Neural crest cell (in vitro differentiated cells): ENCODE measurements at regions not wholly inside any gene's neighbourhood (a gene's known extent, or its start where the extent isn't known, plus 50 kb on each side); places are given as distances from the start of the nearest gene placed in this dataset.

ENCODE experiments used
- DNase-seq: peaks from one replicate; pipeline ENCODE4 v3.0.0; 2021; ENCODE audit warnings: low read depth, mixed read lengths, low spot score
- H3K27ac Mint-ChIP-seq: one replicate; pipeline ENCODE4 v1.8.0; 2021; ENCODE audit warnings: mild to moderate bottlenecking, mixed read lengths; ENCODE audit not compliant: unreplicated experiment
- H3K27me3 Mint-ChIP-seq: 2 replicates; pipeline ENCODE4 v1.8.0; 2021; ENCODE audit warnings: low read depth, mild to moderate bottlenecking, mixed read lengths
- H3K36me3 Mint-ChIP-seq: 2 replicates; pipeline ENCODE4 v1.8.0; 2021; ENCODE audit warnings: low read depth, mild to moderate bottlenecking, mixed read lengths
- H3K4me1 Mint-ChIP-seq: 2 replicates; pipeline ENCODE4 v1.8.0; 2021; ENCODE audit warnings: mixed read lengths
- H3K4me3 Mint-ChIP-seq: one replicate; pipeline ENCODE4 v1.8.0; 2021; ENCODE audit warnings: mild to moderate bottlenecking, mixed read lengths
- H3K9me3 Mint-ChIP-seq: 2 replicates; pipeline ENCODE4 v1.8.0; 2021; ENCODE audit warnings: mixed read lengths
- TF ChIP-seq, protein P1 (sequence below): fragments of 200-600 bp; sonication (generic); conservative IDR thresholded peaks from 2 replicates; pipeline ENCODE4 v1.5.0; 2021; ENCODE audit warnings: antibody characterized with exemption, mild to moderate bottlenecking

DNA sequence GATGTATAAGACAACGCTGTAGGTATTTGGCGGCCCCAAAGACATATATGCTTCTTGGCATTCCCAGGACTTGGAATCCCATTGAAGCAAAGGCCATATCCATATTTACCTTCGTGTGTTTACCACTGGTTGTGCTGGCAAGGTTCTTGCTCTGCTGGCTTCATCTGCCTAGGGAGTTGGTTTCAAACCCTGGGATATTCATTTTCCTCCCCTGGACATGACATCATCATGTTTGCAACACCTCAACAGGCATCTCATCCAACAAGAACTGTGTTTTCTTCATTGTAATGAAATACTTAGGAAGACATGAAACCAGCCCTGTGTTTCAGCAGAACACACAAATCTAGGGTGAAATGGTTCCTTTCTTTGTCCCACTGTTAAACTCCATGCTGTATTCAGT is 77.9 kb upstream of the PHLPP1 start:
- no peak overlapping the region for H3K4me3 Mint-ChIP-seq
- H3K27me3 Mint-ChIP-seq, result no peaks in the 10 kb centered on the region
- peaks cover 6% of the 10 kb centered on the region for H3K9me3 Mint-ChIP-seq
- no peak for DNase-seq
- TF ChIP-seq, protein P1, sequence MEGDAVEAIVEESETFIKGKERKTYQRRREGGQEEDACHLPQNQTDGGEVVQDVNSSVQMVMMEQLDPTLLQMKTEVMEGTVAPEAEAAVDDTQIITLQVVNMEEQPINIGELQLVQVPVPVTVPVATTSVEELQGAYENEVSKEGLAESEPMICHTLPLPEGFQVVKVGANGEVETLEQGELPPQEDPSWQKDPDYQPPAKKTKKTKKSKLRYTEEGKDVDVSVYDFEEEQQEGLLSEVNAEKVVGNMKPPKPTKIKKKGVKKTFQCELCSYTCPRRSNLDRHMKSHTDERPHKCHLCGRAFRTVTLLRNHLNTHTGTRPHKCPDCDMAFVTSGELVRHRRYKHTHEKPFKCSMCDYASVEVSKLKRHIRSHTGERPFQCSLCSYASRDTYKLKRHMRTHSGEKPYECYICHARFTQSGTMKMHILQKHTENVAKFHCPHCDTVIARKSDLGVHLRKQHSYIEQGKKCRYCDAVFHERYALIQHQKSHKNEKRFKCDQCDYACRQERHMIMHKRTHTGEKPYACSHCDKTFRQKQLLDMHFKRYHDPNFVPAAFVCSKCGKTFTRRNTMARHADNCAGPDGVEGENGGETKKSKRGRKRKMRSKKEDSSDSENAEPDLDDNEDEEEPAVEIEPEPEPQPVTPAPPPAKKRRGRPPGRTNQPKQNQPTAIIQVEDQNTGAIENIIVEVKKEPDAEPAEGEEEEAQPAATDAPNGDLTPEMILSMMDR, result no peak
- peaks cover 11% of the 10 kb centered on the region for H3K4me1 Mint-ChIP-seq
- no peaks in the 10 kb centered on the region for H3K36me3 Mint-ChIP-seq
- no peak overlapping the region for H3K27ac Mint-ChIP-seq

DNA sequence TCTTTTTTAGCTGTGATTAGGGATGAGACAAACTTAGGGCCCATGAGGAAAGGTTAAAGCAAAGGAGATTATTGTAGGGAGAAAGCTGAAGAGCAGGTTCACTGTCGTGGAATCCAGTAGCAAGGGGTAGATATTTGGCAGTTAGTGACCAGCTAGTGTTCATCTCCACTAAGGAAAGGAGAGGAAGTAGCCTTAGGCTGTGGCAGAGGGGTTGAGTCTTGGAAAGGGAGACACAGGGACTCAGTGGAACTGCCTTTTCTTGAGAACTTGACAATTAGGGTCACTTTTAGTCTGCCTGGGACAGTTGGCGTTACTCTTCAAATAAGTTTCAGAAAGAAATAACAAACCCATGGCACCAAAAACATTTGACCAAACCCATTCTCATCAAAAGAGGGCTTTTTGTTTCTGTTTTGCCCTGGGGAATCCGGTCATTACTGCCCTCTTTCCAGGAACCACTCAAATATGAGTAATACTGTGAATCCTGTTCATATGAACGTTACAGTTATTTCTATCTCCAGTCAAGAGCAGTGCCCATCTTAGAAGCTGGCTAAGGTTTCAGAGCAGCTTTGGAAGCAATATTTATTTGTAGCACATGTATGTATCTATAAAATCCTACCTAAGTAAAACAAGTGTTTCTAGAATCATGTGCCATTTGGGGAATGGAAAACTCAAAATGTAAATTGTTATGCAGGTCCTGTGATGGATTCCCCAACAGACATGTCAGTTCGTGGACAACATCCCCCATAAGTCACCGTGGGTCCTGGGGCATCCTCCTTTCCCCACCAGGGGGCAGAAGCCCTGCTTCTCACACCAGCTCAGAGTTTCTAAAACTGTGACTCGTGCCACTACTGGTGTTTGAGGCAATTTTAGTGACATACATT is 77.3 kb upstream of the PHLPP1 start:
- peaks cover 6% of the 10 kb centered on the region for H3K9me3 Mint-ChIP-seq
- DNase-seq, result peak; percentile 15
- no peaks in the 10 kb centered on the region for H3K36me3 Mint-ChIP-seq
- TF ChIP-seq, protein P1, result peak; percentile 61
- H3K27me3 Mint-ChIP-seq, result no peaks in the 10 kb centered on the region
- no peak overlapping the region for H3K27ac Mint-ChIP-seq
- H3K4me1 Mint-ChIP-seq, result peaks cover 17% of the 10 kb centered on the region
- H3K4me3 Mint-ChIP-seq, result no peak overlapping the region

DNA sequence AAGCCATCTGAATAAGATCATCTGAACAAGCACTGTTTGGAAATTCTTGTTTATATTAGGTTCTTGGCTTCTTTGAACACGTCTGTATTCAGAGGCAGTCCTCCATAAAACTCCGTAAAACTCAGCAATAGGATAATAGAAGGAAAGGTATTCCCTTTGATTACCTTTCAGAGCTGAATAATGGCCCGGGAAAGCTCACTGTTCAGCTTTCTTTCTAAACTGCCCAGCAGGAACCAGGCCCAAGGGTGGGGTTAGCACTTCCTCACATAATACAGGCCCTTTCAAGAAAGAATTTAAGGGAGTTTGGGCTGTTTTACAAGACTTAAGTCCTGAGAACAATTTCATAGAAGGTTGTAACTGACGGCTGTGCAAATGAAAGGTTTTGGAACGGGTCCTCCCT is 72.2 kb upstream of the PHLPP1 start:
- TF ChIP-seq, protein P1, result no peak
- peaks cover 2% of the 10 kb centered on the region for H3K36me3 Mint-ChIP-seq
- peaks cover 11% of the 10 kb centered on the region for H3K4me1 Mint-ChIP-seq
- no peaks in the 10 kb centered on the region for H3K27me3 Mint-ChIP-seq
- DNase-seq, result no peak
- H3K9me3 Mint-ChIP-seq, result peaks cover 6% of the 10 kb centered on the region
- no peak overlapping the region for H3K4me3 Mint-ChIP-seq
- no peak overlapping the region for H3K27ac Mint-ChIP-seq

DNA sequence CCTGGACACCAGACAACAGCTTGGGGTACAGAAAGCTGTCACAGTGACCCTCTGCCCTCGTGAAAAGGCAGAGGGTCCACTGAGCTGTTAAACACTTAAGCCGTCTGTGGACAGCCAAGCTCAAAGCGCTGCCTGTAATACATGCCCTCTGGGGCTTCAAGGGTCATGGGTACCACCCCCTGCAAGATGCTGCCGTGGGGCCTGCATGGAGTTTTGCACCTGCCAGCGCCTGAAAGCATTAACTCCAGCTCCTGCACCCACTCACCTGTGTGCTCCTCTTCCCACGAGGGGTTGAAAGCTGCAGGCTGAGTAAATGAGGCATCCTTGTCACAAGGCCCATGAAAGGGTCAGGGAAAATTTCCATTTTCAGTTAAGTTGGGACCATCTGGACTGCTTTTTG is 70.6 kb upstream of the PHLPP1 start:
- no peaks in the 10 kb centered on the region for H3K27me3 Mint-ChIP-seq
- H3K4me3 Mint-ChIP-seq, result no peak overlapping the region
- peaks cover 6% of the 10 kb centered on the region for H3K9me3 Mint-ChIP-seq
- TF ChIP-seq, protein P1, result no peak
- peaks cover 2% of the 10 kb centered on the region for H3K36me3 Mint-ChIP-seq
- no peak for DNase-seq
- peak overlapping the region; percentile 64 for H3K27ac Mint-ChIP-seq
- peaks cover 11% of the 10 kb centered on the region for H3K4me1 Mint-ChIP-seq

DNA sequence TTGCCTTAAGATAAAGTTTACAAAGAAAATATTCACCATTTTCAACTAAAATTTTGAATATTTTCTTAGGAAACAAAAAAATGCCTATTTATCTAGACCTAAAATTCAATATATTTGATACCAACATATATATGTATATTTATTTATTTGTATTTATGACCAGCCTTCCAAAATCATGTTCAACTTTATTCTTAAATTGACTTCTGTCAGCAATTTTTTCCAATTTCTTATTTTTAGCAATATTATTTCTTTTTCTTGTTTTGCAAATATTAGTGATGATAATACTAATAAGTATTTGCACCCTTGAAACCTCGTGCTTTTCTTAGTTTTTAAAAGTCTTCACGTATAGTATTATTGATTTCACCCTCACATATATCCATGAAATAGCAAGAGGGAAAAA is 68.2 kb upstream of the PHLPP1 start:
- Mint-ChIP-seq H3K27me3 (no peaks in the 10 kb centered on the region), H3K36me3 (peaks cover 2% of the 10 kb centered on the region), H3K4me3 (no peak overlapping the region), H3K4me1 (peaks cover 22% of the 10 kb centered on the region), H3K27ac (no peak overlapping the region), H3K9me3 (no peaks in the 10 kb centered on the region)
- TF ChIP-seq, protein P1, result no peak
- no peak for DNase-seq
